AG10803 (cell line): ENCODE measurements at regions not wholly inside any gene's neighbourhood (a gene's known extent, or its start where the extent isn't known, plus 50 kb on each side); places are given as distances from the start of the nearest gene placed in this dataset.
"Not testable (repeated sequence)": the region's sequence is repeated elsewhere in the genome, so short reads cannot be mapped to it uniquely, and the experiment has no call there.

Experiments used
- DNase-seq: peaks from one replicate; pipeline ENCODE4 v3.0.0; 2010; ENCODE audit warnings: low read depth
- H3K4me3 ChIP-seq: 2 replicates; pipeline ENCODE4 v1.5.1; 2011; ENCODE audit warnings: mild to moderate bottlenecking, low read length, control low read depth
- CTCF ChIP-seq: conservative IDR thresholded peaks from 2 replicates; pipeline ENCODE4 v1.5.1; 2011; ENCODE audit warnings: mild to moderate bottlenecking, low read length, control low read depth, inconsistent platforms

GRCh38 chr5:173487300-173487699 is 129.2 kb downstream of the BOD1 start:
- DNase-seq: no peak
- no peak for TF ChIP-seq CTCF
- H3K4me3 ChIP-seq: no peak overlapping the region

DNA sequence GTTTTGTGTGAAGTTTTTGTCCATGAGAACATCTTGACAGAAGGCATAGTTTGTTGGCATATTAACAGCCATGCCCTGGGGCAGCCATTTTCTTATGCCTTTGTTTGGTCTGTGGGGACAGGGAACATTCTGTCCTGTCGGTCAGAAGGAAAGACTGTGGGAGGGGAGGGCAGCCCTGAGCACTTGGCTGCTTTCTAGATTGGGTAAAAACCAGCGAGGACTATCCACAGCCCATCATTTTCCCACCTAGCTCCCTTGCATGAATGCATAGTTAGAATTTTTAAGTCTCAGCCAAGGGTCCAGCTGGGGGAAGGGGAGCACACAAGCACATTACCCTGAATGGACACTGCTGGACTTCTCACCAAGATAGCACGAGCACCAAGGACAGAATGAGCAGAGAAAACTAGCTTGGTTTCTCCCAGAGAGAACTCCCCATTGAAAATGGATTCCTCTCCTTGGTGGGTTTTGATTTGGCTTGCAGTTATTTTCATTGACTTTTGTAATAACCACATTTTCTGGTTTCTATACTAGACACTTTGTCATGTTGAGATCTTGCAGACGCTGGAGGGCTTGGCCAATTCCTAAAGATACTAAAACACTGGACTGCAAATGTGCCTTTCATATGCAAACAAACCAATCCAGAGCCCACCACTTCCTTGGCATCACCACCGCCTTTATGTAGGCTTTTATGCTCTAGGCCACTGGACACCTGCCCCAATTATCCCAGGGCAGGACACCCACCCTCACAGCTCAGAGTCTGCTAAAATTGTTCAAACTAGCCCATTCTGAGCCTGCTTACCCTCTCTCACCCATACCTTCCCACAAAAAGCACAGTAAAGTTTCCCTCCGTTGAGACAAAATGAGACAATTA is 129.9 kb downstream of the BOD1 start:
- DNase-seq: no peak
- no peak overlapping the region for H3K4me3 ChIP-seq
- no peak for TF ChIP-seq CTCF

- no peak for DNase-seq
- TF ChIP-seq CTCF: no peak
Observed at GRCh38 chr5:173484569-173484968, 131.9 kb downstream of the BOD1 start.

DNA sequence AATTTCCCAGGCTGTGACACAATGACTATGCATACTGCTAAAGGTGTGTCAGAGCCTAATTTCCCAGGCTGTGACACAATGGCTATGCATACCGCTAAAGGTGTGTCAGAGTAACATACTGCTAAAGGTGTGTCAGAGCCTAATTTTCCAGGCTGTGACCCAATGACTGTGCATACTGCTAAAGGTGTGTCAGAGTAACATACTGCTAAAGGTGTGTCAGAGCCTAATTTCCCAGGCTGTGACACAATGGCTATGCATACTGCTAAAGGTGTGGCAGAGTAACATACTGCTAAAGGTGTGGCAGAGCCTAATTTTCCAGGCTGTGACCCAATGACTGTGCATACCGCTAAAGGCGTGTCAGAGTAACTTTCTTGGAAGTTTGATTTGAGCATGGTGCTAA is 132.9 kb downstream of the BOD1 start:
- DNase-seq: not testable (repeated sequence)

More at GRCh38 chr5:173484569-173484968, 131.9 kb downstream of the BOD1 start:
- no peak overlapping the region for H3K4me3 ChIP-seq

GRCh38 chr5:173483160-173483559 is 133.3 kb downstream of the BOD1 start:
- DNase-seq: no peak
- no peak overlapping the region for H3K4me3 ChIP-seq
- no peak for TF ChIP-seq CTCF

More for the DNA sequence above, 132.9 kb downstream of the BOD1 start:
- not testable (repeated sequence) for H3K4me3 ChIP-seq

DNA sequence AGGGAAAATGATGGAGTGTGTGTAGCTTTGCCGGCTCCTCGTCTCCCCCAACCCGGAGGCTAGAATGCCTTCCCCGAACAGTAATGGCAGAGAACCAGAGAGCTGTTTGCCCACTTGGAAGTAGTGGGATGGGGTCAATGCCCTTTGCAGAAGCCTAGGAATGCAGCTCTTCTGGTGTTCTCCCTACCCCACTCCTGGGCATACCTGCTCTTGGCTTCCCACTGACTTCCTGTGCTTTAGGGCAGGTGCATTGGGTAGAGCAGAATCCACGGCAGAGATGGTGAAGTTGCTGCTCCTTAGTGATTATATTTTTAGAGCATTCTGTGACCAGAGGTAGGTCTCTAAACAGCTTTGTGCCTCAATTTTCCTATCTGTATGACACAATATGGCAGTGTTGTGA is 134.6 kb downstream of the BOD1 start:
- H3K4me3 ChIP-seq: no peak overlapping the region
- DNase-seq: no peak
- TF ChIP-seq CTCF: no peak

GRCh38 chr5:173480896-173481295 is 135.6 kb downstream of the BOD1 start:
- no peak for DNase-seq
- no peak overlapping the region for H3K4me3 ChIP-seq
- no peak for TF ChIP-seq CTCF
